ENCODE measurements at regions not wholly inside any gene's neighbourhood (a gene's known extent, or its start where the extent isn't known, plus 50 kb on each side); places are given as distances from the start of the nearest gene placed in this dataset.

DNA sequence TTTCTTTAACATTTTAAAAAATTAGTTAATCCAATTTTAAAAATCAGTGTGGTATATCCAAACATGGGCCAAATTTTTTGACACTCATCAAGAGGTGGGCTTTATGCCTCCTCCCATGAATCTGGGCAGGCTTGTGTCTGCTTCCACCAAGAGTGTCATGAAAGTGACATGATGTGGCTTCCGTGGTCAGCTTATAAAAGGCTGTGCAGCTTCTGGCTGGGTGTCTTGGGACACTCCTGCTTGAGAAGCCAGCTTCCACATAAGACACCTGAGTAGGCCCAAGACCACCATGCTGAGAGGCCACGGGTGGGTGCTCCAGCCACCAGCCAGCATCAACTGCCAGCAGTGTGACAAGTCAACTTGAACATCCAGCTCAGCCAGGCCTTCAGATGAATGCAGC, 74.3 kb upstream of the RUNX3 start:
- POLR2A ChIA-PET = interaction anchor here (0.7 to 2.6 kb wide), 8 partner anchors 9 to 74 kb away, joined by 3 to 10 read pairs (median 4); partner anchors contain the start of gene RUNX3
- Mint-ChIP-seq H3K27ac (peak overlapping the region; percentile 74), H3K36me3 (no peaks in the 10 kb centered on the region), H3K4me3 (peak overlapping the region; percentile 22), H3K27me3 (no peaks in the 10 kb centered on the region), H3K4me1 (peaks cover 78% of the 10 kb centered on the region), H3K9me3 (no peaks in the 10 kb centered on the region)
- DNase-seq (no peak), ATAC-seq (ENCODE audit: low read depth) (no peak)

DNA sequence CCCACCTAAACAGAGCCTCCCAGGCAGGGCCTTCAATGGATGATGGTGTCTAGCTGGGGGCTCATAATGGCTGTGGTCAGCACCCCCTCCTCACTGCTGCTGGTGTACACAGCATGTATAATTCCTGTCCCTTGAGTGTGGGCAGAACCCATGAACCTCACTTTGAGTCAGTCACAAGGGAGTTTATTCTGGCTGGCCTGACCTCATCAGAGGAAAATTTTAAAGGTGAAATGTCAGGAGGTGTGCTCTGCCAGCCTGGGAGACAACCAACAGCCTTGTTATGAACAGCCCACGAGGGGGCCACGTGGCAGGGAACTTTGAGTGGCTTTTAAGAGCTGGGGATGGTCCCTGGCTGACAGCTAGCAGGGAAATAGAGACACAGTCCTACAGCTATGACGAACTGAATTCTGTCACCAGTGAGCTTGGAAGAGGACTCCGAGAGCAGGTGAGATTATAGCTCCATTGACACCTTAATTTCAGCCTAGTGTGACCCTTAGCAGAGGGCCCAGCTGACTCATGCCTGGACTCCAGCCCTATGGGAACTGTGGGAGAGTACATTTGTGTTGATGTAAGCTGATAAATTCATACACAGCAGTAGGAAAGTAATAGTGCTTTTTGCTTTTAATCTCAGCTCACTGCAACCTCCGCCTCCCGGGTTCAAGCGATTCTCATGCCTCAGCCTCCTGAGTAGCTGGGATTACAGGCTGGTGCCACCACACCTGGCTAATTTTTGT, 73.5 kb upstream of the RUNX3 start:
- no peak for DNase-seq
- POLR2A ChIA-PET = interaction anchor here (0.7 to 2.6 kb wide), 11 partner anchors 10 to 73 kb away, joined by 3 to 10 read pairs (median 4); partner anchors contain the start of gene RUNX3
- ATAC-seq (ENCODE audit: low read depth) = peak; percentile 4
- Mint-ChIP-seq H3K27ac (peak overlapping the region; percentile 74), H3K27me3 (no peaks in the 10 kb centered on the region), H3K4me3 (no peak overlapping the region), H3K36me3 (no peaks in the 10 kb centered on the region), H3K4me1 (peaks cover 83% of the 10 kb centered on the region), H3K9me3 (no peaks in the 10 kb centered on the region)

DNA sequence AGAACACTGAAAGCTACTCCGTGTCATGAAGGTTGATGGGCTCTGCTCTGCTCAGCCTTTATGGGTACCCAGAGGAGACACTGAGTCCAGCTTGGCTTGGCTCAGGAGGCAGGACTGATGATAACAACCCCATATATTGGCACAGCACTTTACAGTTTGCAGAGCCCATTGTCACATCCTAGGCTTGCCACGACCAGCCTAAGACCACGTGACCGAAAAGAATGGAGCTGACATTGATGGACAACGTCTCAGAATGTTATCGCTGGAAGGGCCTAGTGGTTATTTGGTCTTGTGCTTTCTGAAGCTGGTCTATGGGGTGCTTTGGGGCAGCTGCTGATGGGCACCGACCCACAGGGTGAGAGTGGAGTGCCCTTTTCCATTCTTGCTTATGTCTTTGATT, 72.9 kb upstream of the RUNX3 start:
- POLR2A ChIA-PET = interaction anchor here (0.9 to 2.6 kb wide), 8 partner anchors 11 to 73 kb away, joined by 3 to 10 read pairs (median 4); partner anchors contain the start of gene RUNX3
- Mint-ChIP-seq H3K9me3 (no peaks in the 10 kb centered on the region), H3K4me1 (peaks cover 83% of the 10 kb centered on the region), H3K27ac (peak overlapping the region; percentile 74), H3K4me3 (no peak overlapping the region), H3K36me3 (no peaks in the 10 kb centered on the region), H3K27me3 (no peaks in the 10 kb centered on the region)
- ATAC-seq (ENCODE audit: low read depth) (no peak), DNase-seq (no peak)

DNA sequence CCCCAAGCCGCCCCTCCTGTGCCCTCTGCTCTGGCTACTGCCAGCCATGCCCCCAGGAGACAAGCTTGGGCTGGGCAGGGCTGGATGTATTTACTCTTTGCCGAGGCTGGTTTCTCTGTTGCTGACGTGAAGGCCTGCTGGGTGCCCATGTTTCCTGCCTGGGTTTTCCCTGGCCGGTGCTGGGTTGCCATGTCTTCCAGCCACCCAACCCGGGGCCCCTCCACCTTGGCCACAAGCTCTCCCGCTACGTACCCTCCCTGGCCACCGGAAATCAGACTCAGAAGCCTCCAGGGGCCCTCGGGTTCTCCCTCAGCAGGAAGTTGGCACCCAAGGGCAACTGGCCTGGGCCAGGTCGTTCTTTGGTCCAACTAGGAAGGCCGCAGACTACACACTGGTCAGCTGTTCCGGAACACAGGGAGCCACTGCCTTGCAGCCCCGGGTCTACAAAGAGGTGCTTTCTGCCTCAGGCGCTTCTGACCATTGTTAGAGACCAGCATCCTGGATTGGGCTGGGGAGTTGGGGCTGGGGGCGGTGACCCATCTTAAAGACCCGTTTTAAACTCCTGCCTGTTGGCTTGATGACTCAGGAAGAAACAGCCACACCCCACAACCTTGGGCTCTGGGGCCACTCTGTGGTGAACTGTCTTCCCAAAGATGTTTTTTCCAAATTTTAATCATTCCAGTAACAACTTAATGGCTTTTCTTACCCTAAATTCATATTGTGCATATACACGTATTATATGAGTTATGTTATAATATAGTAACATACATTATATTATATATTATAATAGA, 71.2 kb upstream of the RUNX3 start:
- Mint-ChIP-seq H3K9me3 (no peaks in the 10 kb centered on the region), H3K36me3 (peaks cover 8% of the 10 kb centered on the region), H3K4me1 (peaks cover 82% of the 10 kb centered on the region), H3K27me3 (no peaks in the 10 kb centered on the region), H3K27ac (peak overlapping the region; percentile 86), H3K4me3 (peak overlapping the region; percentile 30)
- ATAC-seq (ENCODE audit: low read depth) (no peak), DNase-seq (no peak)
- POLR2A ChIA-PET = interaction anchor here (1.2 to 17.6 kb wide), 4 partner anchors 19 to 38 kb away, joined by 3 to 266 read pairs (median 64); no protein-coding TSS in a partner anchor

DNA sequence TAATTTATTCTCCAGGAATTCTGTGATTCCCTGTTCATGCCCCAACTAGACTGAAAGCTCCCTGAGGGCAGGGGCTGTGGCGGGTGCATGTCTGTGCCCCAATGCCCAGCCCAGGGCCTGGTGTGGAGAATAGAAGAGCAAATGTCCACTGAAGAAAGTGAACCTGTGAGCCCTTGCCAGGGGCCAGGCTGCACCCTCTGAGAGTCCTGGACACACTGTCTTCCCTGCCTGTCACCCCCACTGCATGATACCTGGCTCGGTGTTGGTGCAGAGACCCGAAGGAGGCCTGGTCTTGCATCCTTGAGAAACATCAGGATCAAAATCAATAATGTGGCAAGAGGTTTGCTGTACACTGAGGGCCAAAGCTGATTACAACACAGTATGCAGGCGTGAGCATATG, 69.8 kb upstream of the RUNX3 start:
- H3K4me3 Mint-ChIP-seq = peak overlapping the region; percentile 8
- peak overlapping the region; percentile 86 for H3K27ac Mint-ChIP-seq
- H3K27me3 Mint-ChIP-seq = no peaks in the 10 kb centered on the region

DNA sequence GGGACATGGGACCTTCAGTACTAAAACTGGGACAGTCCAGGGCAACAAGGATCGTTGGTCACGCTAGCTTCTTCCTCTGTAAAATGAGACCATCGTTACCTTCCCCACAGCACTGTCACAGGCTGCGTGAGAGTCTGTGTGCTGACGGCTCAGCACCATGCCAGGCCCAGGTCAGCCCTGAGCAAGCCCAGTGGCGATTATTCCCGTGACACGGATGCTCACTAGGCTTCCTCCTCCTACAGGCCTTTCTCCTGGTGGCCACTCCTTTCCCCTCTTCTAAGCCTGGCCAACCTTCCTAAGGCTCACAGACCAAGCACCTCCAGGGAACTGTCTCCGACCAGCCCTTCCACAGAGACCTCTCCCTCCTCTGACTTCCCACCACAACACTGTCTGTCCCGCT, 69.3 kb upstream of the RUNX3 start:
- peaks cover 11% of the 10 kb centered on the region for H3K36me3 Mint-ChIP-seq
- H3K27me3 Mint-ChIP-seq = no peaks in the 10 kb centered on the region
- H3K4me1 Mint-ChIP-seq = peaks cover 82% of the 10 kb centered on the region
- H3K27ac Mint-ChIP-seq = peak overlapping the region; percentile 86
- ATAC-seq (ENCODE audit: low read depth) (no peak), DNase-seq (no peak)
- no peak overlapping the region for H3K4me3 Mint-ChIP-seq
- POLR2A ChIA-PET = interaction anchor here (0.8 to 17.6 kb wide), 9 partner anchors 9 to 36 kb away, joined by 3 to 266 read pairs (median 15); no protein-coding TSS in a partner anchor
- no peaks in the 10 kb centered on the region for H3K9me3 Mint-ChIP-seq

More for the DNA sequence above, 69.8 kb upstream of the RUNX3 start:
- Mint-ChIP-seq H3K36me3 (peaks cover 11% of the 10 kb centered on the region), H3K4me1 (peaks cover 85% of the 10 kb centered on the region), H3K9me3 (no peaks in the 10 kb centered on the region)
- POLR2A ChIA-PET = interaction anchor here (1.2 to 17.6 kb wide), 6 partner anchors 13 to 37 kb away, joined by 4 to 266 read pairs (median 18); no protein-coding TSS in a partner anchor
- DNase-seq (no peak), ATAC-seq (ENCODE audit: low read depth) (no peak)

DNA sequence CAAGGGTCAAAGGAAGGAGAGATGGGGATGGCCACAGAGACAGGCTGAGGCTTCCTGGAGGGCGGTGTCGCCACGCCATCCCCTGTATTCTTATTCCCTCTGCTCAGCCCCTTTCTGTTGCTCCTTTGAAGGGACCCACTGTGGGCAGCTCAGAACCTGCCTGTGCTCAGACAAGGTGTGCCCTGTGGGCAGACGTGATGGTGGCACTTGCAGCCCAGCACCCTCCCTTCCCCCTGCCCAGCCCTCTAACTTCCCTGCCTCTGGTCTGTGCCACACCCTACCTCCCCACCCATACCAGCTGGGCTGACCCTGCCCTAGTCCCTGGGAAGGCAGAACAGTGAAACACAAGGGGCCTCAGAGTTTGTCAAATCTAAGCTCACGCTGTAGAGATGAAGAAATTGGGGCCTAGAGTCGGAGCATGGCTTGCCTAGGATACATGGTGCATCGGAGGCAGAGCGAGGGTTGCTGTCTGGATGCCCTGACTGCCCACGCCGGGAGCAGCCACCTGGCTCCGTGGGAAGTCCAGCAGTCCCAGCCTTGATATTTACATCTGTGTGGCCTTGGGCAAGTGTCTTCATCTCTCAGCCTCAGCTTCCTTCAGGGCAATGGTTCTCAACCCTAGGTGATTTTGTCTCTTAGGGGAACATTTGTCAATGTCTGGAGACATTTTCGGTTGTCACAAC, 68.6 kb upstream of the RUNX3 start:
- Mint-ChIP-seq H3K27ac (peak overlapping the region; percentile 86), H3K27me3 (no peaks in the 10 kb centered on the region), H3K4me1 (peaks cover 82% of the 10 kb centered on the region), H3K4me3 (peak overlapping the region; percentile 16), H3K9me3 (no peaks in the 10 kb centered on the region), H3K36me3 (peaks cover 11% of the 10 kb centered on the region)
- DNase-seq = no peak
- no peak for ATAC-seq (ENCODE audit: low read depth)
- POLR2A ChIA-PET = interaction anchor here (0.6 to 17.6 kb wide), 15 partner anchors 9 to 101 kb away, joined by 3 to 266 read pairs (median 13); no protein-coding TSS in a partner anchor

DNA sequence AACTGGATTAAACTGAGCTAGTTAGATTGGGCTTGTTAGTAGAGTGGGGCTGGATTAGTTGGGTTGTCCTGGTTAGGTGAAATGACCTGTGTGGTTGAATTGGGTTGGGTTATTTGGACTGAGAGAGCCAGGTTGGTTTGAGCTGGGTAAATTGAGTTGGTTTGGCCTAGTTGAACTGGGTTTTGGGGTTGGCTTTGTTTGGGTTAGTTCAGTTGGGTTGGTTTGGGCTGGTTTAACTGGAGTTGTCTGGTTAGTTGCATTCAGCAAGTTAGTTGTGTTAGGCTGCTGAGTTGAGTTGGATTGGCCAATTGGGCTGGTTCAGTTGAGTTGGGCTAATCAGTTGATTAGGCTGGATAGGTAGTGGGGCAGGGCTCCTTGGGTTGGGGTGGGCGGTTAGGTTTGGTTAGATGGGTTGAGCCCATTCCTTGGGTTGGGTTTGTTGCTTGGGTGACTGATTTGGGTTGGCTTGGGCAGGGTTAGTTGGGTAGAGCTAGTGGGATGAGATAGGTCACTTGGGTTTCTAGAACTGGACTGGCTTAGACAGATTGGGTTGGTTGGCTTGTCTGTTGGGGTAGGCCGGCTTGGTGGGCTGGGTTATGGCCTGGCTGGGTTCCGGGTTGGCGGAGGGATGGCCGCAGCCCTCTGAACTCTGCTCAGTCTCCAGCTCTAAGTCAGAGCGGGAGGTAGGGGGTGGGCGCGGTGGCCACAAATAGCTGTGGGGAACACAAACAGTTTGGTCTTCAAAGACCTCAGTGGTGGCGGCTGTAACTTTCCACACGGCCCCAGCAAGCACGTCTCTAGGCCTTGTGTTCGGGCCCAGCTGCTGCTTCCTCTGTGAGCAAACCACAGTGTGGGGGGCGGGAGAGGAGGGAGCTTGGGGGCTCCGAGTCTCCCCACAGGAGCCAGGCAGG, 67.2 kb upstream of the RUNX3 start:
- Mint-ChIP-seq H3K4me3 (peak overlapping the region; percentile 73), H3K36me3 (peaks cover 11% of the 10 kb centered on the region), H3K9me3 (no peaks in the 10 kb centered on the region), H3K27me3 (no peaks in the 10 kb centered on the region), H3K27ac (peak overlapping the region; percentile 98), H3K4me1 (peaks cover 85% of the 10 kb centered on the region)
- ATAC-seq (ENCODE audit: low read depth) (peak; percentile 77), DNase-seq (peak; percentile 85)
- POLR2A ChIA-PET = interaction anchor here (0.6 to 17.6 kb wide), 18 partner anchors 8 to 102 kb away, joined by 3 to 266 read pairs (median 8); partner anchors contain the start of gene RUNX3

DNA sequence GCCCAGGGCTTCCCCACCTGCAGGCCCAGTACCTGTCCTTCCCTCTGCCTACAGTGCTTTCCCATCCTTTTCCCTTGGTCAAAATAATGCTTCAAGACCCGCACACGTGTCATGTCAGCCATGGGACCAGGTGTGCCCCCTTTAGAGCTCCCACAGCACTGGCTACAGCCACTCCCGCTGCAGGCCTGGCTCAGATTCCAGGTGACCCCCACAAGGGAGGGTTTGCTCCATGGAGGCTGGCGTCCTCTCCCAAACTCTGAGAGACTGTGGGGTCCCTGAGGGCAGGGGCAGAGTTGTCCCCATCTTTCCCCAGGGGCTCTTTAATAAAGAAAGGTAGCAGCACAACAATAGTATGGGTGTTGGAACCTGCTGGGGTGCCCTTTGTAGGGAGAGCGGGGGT, 66.4 kb upstream of the RUNX3 start:
- Mint-ChIP-seq H3K4me3 (peak overlapping the region; percentile 73), H3K36me3 (peaks cover 11% of the 10 kb centered on the region), H3K27ac (peak overlapping the region; percentile 98), H3K4me1 (peaks cover 91% of the 10 kb centered on the region), H3K27me3 (no peaks in the 10 kb centered on the region), H3K9me3 (no peaks in the 10 kb centered on the region)
- DNase-seq (no peak), ATAC-seq (ENCODE audit: low read depth) (no peak)
- POLR2A ChIA-PET = interaction anchor here (0.9 to 17.6 kb wide), 11 partner anchors 9 to 103 kb away, joined by 3 to 266 read pairs (median 22); partner anchors contain the start of gene RUNX3

DNA sequence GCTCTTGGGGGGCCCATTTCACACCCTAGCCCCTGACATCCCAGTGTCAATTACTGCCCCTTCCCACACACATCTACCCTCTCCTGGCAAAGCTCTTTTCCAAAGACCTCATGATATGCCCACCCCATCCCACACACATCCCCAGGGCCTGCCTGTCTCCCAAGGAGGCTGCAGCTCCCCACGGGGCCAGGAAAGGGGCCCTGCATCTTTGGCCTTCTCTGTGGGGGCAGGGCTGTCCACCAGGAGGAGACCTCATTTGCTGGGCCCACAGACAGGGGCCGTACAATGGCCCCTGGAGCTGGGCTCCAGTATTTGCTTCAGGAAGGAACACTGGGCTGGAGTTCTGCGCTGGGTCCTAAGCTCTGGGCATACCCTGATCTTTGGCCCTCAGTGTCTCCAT, 65.6 kb upstream of the RUNX3 start:
- DNase-seq = no peak
- peaks cover 91% of the 10 kb centered on the region for H3K4me1 Mint-ChIP-seq
- POLR2A ChIA-PET = interaction anchor here (1.2 to 17.6 kb wide), 10 partner anchors 10 to 38 kb away, joined by 3 to 266 read pairs (median 14); no protein-coding TSS in a partner anchor
- H3K36me3 Mint-ChIP-seq = peaks cover 11% of the 10 kb centered on the region
- H3K4me3 Mint-ChIP-seq = peak overlapping the region; percentile 22
- ATAC-seq (ENCODE audit: low read depth) = no peak
- peak overlapping the region; percentile 98 for H3K27ac Mint-ChIP-seq
- no peaks in the 10 kb centered on the region for H3K9me3 Mint-ChIP-seq
- no peaks in the 10 kb centered on the region for H3K27me3 Mint-ChIP-seq

DNA sequence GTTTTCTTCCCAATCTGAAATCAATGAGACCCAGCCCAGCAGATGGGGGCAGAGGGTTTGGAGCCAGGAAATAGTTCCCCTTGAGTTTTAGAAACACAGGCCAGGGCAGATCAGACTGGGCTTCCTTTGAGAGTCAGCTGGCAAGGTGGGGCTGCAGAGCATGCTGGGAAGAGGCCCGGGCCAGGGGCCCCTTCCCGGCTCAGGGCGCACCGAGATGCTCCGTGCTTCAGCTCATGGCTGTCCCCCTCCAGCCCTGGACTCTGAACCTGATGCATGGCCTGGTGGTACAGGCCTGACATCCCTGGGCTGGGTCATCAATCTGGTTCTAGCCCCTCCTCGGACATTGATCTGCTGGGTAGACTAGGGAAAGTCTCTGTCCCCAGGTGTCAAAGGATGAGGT, 65.1 kb upstream of the RUNX3 start:
- Mint-ChIP-seq H3K36me3 (peaks cover 11% of the 10 kb centered on the region), H3K27me3 (no peaks in the 10 kb centered on the region), H3K27ac (peak overlapping the region; percentile 98), H3K4me3 (peak overlapping the region; percentile 22), H3K4me1 (peaks cover 92% of the 10 kb centered on the region), H3K9me3 (no peaks in the 10 kb centered on the region)
- ATAC-seq (ENCODE audit: low read depth) (no peak), DNase-seq (no peak)
- POLR2A ChIA-PET = interaction anchor here (1.3 to 17.6 kb wide), 9 partner anchors 12 to 38 kb away, joined by 3 to 266 read pairs (median 22); no protein-coding TSS in a partner anchor

Measured in activated naive CD8-positive, alpha-beta T cell treated with anti-CD3 and anti-CD28 coated beads, Interleukin-2, amount 10 ng/mL, durations not matched to agents 7 days and 5 days (primary cell).